ENCODE measurements at regions not wholly inside any gene's neighbourhood (a gene's known extent, or its start where the extent isn't known, plus 50 kb on each side); places are given as distances from the start of the nearest gene placed in this dataset.

- no peak for DNase-seq (ENCODE audit: low read depth)
These were observed 158.9 kb downstream of the PPP1R2C start for GRCh38 chrX:42619068-42619467.

- no peak for DNase-seq (ENCODE audit: low read depth)
These were observed 161.0 kb downstream of the PPP1R2C start for GRCh38 chrX:42616981-42617380.

- no peak for DNase-seq (ENCODE audit: low read depth)
These were observed 162.8 kb downstream of the PPP1R2C start for GRCh38 chrX:42615161-42615563.

GRCh38 chrX:42606591-42606990 is 171.4 kb downstream of the PPP1R2C start:
- DNase-seq (ENCODE audit: low read depth): no peak

GRCh38 chrX:42604302-42604701 is 173.7 kb downstream of the PPP1R2C start:
- DNase-seq (ENCODE audit: low read depth): no peak

GRCh38 chrX:42603016-42603415 is 174.9 kb downstream of the PPP1R2C start:
- no peak for DNase-seq (ENCODE audit: low read depth)

- no peak for DNase-seq (ENCODE audit: low read depth)
These were observed 175.4 kb downstream of the PPP1R2C start for GRCh38 chrX:42602566-42602965.

GRCh38 chrX:42602136-42602535 is 175.8 kb downstream of the PPP1R2C start:
- no peak for DNase-seq (ENCODE audit: low read depth)

- no peak for DNase-seq (ENCODE audit: low read depth)
These were observed 180.5 kb downstream of the PPP1R2C start for GRCh38 chrX:42597481-42597880.

GRCh38 chrX:42585842-42586621 is 191.9 kb downstream of the PPP1R2C start:
- DNase-seq (ENCODE audit: low read depth): no peak

GRCh38 chrX:42577936-42578470 is 200.0 kb downstream of the PPP1R2C start:
- no peak for DNase-seq (ENCODE audit: low read depth)

GRCh38 chrX:42567268-42567667 is 210.7 kb downstream of the PPP1R2C start:
- no peak for DNase-seq (ENCODE audit: low read depth)

GRCh38 chrX:42565739-42566138 is 212.2 kb downstream of the PPP1R2C start:
- DNase-seq (ENCODE audit: low read depth): no peak

- DNase-seq (ENCODE audit: low read depth): no peak
These were observed 231.2 kb downstream of the PPP1R2C start for GRCh38 chrX:42546800-42547199.

- no peak for DNase-seq (ENCODE audit: low read depth)
These were observed 233.1 kb downstream of the PPP1R2C start for GRCh38 chrX:42544883-42545282.

GRCh38 chrX:42541554-42541953 is 236.4 kb downstream of the PPP1R2C start:
- no peak for DNase-seq (ENCODE audit: low read depth)

- no peak for DNase-seq (ENCODE audit: low read depth)
These were observed 237.8 kb downstream of the PPP1R2C start for GRCh38 chrX:42540146-42540545.

GRCh38 chrX:42538405-42538804 is 239.6 kb downstream of the PPP1R2C start:
- DNase-seq (ENCODE audit: low read depth): no peak

GRCh38 chrX:42536286-42536685 is 241.7 kb downstream of the PPP1R2C start:
- DNase-seq (ENCODE audit: low read depth): no peak

GRCh38 chrX:42535233-42535632 is 242.7 kb downstream of the PPP1R2C start:
- DNase-seq (ENCODE audit: low read depth): no peak

GRCh38 chrX:42533761-42534160 is 244.2 kb downstream of the PPP1R2C start:
- no peak for DNase-seq (ENCODE audit: low read depth)

GRCh38 chrX:42531441-42531840 is 246.5 kb downstream of the PPP1R2C start:
- no peak for DNase-seq (ENCODE audit: low read depth)

GRCh38 chrX:42530027-42530426 is 247.9 kb downstream of the PPP1R2C start:
- peak; percentile 27 for DNase-seq (ENCODE audit: low read depth)

- DNase-seq (ENCODE audit: low read depth): peak; percentile 38
These were observed 253.6 kb downstream of the PPP1R2C start for GRCh38 chrX:42524379-42524778.

Measured in non-pigmented ciliary epithelial cell (primary cell).